ENCODE measurements at regions not wholly inside any gene's neighbourhood (a gene's known extent, or its start where the extent isn't known, plus 50 kb on each side); places are given as distances from the start of the nearest gene placed in this dataset.
"Not testable (repeated sequence)": the region's sequence is repeated elsewhere in the genome, so short reads cannot be mapped to it uniquely, and the experiment has no call there.

DNA sequence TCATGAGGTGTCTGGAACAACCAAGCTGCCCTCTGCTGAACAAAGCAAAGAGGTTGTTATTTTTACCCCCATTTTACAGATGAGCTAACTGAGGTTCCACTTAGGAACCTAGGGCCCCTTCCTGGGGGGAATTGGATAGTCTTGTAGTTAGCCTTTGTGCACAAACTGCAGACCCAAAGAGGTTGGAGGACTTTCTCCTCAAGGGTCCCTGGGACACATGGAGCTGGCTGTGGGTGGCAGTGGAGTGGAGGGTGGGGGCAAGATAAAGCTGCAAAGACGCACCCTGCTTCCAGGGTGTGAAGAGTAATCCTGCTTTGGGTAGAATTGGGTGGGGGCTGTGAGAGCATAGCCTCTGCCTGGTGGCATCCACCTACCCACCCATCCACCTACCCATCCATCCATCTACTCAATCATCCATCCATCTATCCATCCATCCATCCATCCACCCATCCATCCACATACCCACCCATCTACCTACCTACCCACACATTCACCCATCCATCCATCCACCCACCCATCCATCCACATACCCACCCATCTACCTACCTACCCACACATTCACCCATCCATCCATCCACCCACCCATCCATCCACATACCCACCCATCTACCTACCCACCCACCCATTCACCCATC, 73.7 kb downstream of the KCTD15 start:
- TF ChIP-seq, protein P1, sequence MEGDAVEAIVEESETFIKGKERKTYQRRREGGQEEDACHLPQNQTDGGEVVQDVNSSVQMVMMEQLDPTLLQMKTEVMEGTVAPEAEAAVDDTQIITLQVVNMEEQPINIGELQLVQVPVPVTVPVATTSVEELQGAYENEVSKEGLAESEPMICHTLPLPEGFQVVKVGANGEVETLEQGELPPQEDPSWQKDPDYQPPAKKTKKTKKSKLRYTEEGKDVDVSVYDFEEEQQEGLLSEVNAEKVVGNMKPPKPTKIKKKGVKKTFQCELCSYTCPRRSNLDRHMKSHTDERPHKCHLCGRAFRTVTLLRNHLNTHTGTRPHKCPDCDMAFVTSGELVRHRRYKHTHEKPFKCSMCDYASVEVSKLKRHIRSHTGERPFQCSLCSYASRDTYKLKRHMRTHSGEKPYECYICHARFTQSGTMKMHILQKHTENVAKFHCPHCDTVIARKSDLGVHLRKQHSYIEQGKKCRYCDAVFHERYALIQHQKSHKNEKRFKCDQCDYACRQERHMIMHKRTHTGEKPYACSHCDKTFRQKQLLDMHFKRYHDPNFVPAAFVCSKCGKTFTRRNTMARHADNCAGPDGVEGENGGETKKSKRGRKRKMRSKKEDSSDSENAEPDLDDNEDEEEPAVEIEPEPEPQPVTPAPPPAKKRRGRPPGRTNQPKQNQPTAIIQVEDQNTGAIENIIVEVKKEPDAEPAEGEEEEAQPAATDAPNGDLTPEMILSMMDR (IDR thresholded peaks at IDR 0.05): not testable (repeated sequence)
- TF ChIP-seq, protein P2, sequence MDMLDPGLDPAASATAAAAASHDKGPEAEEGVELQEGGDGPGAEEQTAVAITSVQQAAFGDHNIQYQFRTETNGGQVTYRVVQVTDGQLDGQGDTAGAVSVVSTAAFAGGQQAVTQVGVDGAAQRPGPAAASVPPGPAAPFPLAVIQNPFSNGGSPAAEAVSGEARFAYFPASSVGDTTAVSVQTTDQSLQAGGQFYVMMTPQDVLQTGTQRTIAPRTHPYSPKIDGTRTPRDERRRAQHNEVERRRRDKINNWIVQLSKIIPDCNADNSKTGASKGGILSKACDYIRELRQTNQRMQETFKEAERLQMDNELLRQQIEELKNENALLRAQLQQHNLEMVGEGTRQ (CRISPR knock-in tag; IDR thresholded peaks at IDR 0.05): not testable (repeated sequence)
- TF ChIP-seq FOXJ3 (CRISPR knock-in tag; IDR thresholded peaks at IDR 0.05; ENCODE audit: borderline replicate concordance); ZNF232 (CRISPR knock-in tag; IDR thresholded peaks at IDR 0.05); NFYB (CRISPR knock-in tag; conservative IDR thresholded peaks at IDR 0.05; ENCODE audit: low read depth); CBFB (CRISPR knock-in tag; IDR thresholded peaks at IDR 0.05; ENCODE audit: low read depth); SP1 (CRISPR knock-in tag; conservative IDR thresholded peaks at IDR 0.05): not testable (repeated sequence)
- TF ChIP-seq, protein P3, sequence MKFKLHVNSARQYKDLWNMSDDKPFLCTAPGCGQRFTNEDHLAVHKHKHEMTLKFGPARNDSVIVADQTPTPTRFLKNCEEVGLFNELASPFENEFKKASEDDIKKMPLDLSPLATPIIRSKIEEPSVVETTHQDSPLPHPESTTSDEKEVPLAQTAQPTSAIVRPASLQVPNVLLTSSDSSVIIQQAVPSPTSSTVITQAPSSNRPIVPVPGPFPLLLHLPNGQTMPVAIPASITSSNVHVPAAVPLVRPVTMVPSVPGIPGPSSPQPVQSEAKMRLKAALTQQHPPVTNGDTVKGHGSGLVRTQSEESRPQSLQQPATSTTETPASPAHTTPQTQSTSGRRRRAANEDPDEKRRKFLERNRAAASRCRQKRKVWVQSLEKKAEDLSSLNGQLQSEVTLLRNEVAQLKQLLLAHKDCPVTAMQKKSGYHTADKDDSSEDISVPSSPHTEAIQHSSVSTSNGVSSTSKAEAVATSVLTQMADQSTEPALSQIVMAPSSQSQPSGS (CRISPR knock-in tag; IDR thresholded peaks at IDR 0.05; ENCODE audit: borderline replicate concordance, low read depth): not testable (repeated sequence)
- TF ChIP-seq, protein P4, sequence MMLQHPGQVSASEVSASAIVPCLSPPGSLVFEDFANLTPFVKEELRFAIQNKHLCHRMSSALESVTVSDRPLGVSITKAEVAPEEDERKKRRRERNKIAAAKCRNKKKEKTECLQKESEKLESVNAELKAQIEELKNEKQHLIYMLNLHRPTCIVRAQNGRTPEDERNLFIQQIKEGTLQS (CRISPR knock-in tag; conservative IDR thresholded peaks at IDR 0.05): not testable (repeated sequence)
- TF ChIP-seq, protein P5, sequence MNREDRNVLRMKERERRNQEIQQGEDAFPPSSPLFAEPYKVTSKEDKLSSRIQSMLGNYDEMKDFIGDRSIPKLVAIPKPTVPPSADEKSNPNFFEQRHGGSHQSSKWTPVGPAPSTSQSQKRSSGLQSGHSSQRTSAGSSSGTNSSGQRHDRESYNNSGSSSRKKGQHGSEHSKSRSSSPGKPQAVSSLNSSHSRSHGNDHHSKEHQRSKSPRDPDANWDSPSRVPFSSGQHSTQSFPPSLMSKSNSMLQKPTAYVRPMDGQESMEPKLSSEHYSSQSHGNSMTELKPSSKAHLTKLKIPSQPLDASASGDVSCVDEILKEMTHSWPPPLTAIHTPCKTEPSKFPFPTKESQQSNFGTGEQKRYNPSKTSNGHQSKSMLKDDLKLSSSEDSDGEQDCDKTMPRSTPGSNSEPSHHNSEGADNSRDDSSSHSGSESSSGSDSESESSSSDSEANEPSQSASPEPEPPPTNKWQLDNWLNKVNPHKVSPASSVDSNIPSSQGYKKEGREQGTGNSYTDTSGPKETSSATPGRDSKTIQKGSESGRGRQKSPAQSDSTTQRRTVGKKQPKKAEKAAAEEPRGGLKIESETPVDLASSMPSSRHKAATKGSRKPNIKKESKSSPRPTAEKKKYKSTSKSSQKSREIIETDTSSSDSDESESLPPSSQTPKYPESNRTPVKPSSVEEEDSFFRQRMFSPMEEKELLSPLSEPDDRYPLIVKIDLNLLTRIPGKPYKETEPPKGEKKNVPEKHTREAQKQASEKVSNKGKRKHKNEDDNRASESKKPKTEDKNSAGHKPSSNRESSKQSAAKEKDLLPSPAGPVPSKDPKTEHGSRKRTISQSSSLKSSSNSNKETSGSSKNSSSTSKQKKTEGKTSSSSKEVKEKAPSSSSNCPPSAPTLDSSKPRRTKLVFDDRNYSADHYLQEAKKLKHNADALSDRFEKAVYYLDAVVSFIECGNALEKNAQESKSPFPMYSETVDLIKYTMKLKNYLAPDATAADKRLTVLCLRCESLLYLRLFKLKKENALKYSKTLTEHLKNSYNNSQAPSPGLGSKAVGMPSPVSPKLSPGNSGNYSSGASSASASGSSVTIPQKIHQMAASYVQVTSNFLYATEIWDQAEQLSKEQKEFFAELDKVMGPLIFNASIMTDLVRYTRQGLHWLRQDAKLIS (CRISPR knock-in tag; IDR thresholded peaks at IDR 0.05; ENCODE audit: borderline replicate concordance): not testable (repeated sequence)
